ENCODE measurements at regions not wholly inside any gene's neighbourhood (a gene's known extent, or its start where the extent isn't known, plus 50 kb on each side); places are given as distances from the start of the nearest gene placed in this dataset.
"Not testable (repeated sequence)": the region's sequence is repeated elsewhere in the genome, so short reads cannot be mapped to it uniquely, and the experiment has no call there.

- Mint-ChIP-seq H3K27me3 (no peaks in the 10 kb centered on the region), H3K9me3 (peaks cover 6% of the 10 kb centered on the region), H3K4me3 (no peak overlapping the region), H3K36me3 (ENCODE audit: low read depth) (no peaks in the 10 kb centered on the region), H3K27ac (no peak overlapping the region), H3K4me1 (ENCODE audit: low read depth) (no peaks in the 10 kb centered on the region)
- intact Hi-C loops (cut with micrococcal nuclease), result no loop called here
- TF ChIP-seq CTCF (IDR thresholded peaks at IDR 0.05), result no peak
- DNase-seq (no peak), ATAC-seq (no peak)
- CTCF ChIA-PET, result no interaction called here
- POLR2A ChIA-PET, result no interaction called here
These were observed 907.1 kb upstream of the MBL2 start for GRCh38 chr10:53679666-53680065.

- Mint-ChIP-seq H3K27me3 (no peaks in the 10 kb centered on the region), H3K9me3 (peaks cover 4% of the 10 kb centered on the region), H3K27ac (no peak overlapping the region), H3K36me3 (ENCODE audit: low read depth) (no peaks in the 10 kb centered on the region), H3K4me3 (no peak overlapping the region), H3K4me1 (ENCODE audit: low read depth) (no peaks in the 10 kb centered on the region)
- POLR2A ChIA-PET, result no interaction called here
- no peak for TF ChIP-seq CTCF (IDR thresholded peaks at IDR 0.05)
- no peak for ATAC-seq
- intact Hi-C loops (cut with micrococcal nuclease), result no loop called here
- no peak for DNase-seq
- CTCF ChIA-PET, result no interaction called here
These were observed 902.6 kb upstream of the MBL2 start for GRCh38 chr10:53675177-53675576.

- ATAC-seq (no peak), DNase-seq (no peak)
- Mint-ChIP-seq H3K36me3 (ENCODE audit: low read depth) (no peaks in the 10 kb centered on the region), H3K4me3 (no peak overlapping the region), H3K27me3 (no peaks in the 10 kb centered on the region), H3K9me3 (peaks cover 9% of the 10 kb centered on the region), H3K27ac (no peak overlapping the region), H3K4me1 (ENCODE audit: low read depth) (no peaks in the 10 kb centered on the region)
- ChIA-PET CTCF (no interaction called here), POLR2A (no interaction called here)
- intact Hi-C loops (cut with micrococcal nuclease), result no loop called here
- TF ChIP-seq CTCF (IDR thresholded peaks at IDR 0.05), result no peak
These were observed 894.5 kb upstream of the MBL2 start for GRCh38 chr10:53667063-53667462.

GRCh38 chr10:53664282-53665019 is 891.9 kb upstream of the MBL2 start:
- POLR2A ChIA-PET, result no interaction called here
- no peaks in the 10 kb centered on the region for H3K36me3 Mint-ChIP-seq (ENCODE audit: low read depth)
- CTCF ChIA-PET, result no interaction called here
- intact Hi-C loops (cut with micrococcal nuclease), result no loop called here
- peaks cover 8% of the 10 kb centered on the region for H3K9me3 Mint-ChIP-seq
- ATAC-seq (no peak), DNase-seq (no peak)
- H3K27ac Mint-ChIP-seq, result no peak overlapping the region
- H3K4me3 Mint-ChIP-seq, result no peak overlapping the region
- H3K27me3 Mint-ChIP-seq, result no peaks in the 10 kb centered on the region
- no peaks in the 10 kb centered on the region for H3K4me1 Mint-ChIP-seq (ENCODE audit: low read depth)
- no peak for TF ChIP-seq CTCF (IDR thresholded peaks at IDR 0.05)

GRCh38 chr10:53650794-53651193 is 878.2 kb upstream of the MBL2 start:
- no peak for DNase-seq
- TF ChIP-seq CTCF (IDR thresholded peaks at IDR 0.05), result no peak
- no peaks in the 10 kb centered on the region for H3K27me3 Mint-ChIP-seq
- peaks cover 6% of the 10 kb centered on the region for H3K9me3 Mint-ChIP-seq
- H3K4me1 Mint-ChIP-seq (ENCODE audit: low read depth), result no peaks in the 10 kb centered on the region
- ATAC-seq, result no peak
- no peak overlapping the region for H3K27ac Mint-ChIP-seq
- no peak overlapping the region for H3K4me3 Mint-ChIP-seq
- POLR2A ChIA-PET, result no interaction called here
- intact Hi-C loops (cut with micrococcal nuclease), result no loop called here
- no peaks in the 10 kb centered on the region for H3K36me3 Mint-ChIP-seq (ENCODE audit: low read depth)
- CTCF ChIA-PET, result no interaction called here

GRCh38 chr10:53647221-53647620 is 874.6 kb upstream of the MBL2 start:
- H3K36me3 Mint-ChIP-seq (ENCODE audit: low read depth); CTCF ChIA-PET; H3K4me3 Mint-ChIP-seq; POLR2A ChIA-PET; ATAC-seq; H3K4me1 Mint-ChIP-seq (ENCODE audit: low read depth); DNase-seq; H3K27me3 Mint-ChIP-seq; H3K9me3 Mint-ChIP-seq; H3K27ac Mint-ChIP-seq; intact Hi-C loops (cut with micrococcal nuclease): not testable (repeated sequence)
